WTC11 (cell line): ENCODE measurements at regions not wholly inside any gene's neighbourhood (a gene's known extent, or its start where the extent isn't known, plus 50 kb on each side); places are given as distances from the start of the nearest gene placed in this dataset.

Experiments
- ATAC-seq: fragments of 200-7000 bp; cut with Tn5 transposase; 2 replicates; pipeline ENCODE4 v1.10.0; 2021; ENCODE audit warnings: mild to moderate bottlenecking, moderate library complexity
- CTCF ChIA-PET: fragments of 300-600 bp; sonication (Branson Sonifier 250); formaldehyde crosslinking; loops from one replicate; lab custom pipeline; 2021; ENCODE audit warnings: antibody characterized with exemption; lab: Charles Lee
- POLR2A ChIA-PET: fragments of 350-600 bp; sonication (Branson Sonifier 250); formaldehyde crosslinking; loops from one replicate; lab custom pipeline; 2021; ENCODE audit warnings: antibody characterized with exemption; lab: Charles Lee
- DNase-seq: peaks from one replicate; pipeline ENCODE4 v3.0.0; 2021; ENCODE audit warnings: low spot score
- H3K27ac Mint-ChIP-seq: 2 replicates; pipeline ENCODE4 v1.8.0; 2021; ENCODE audit warnings: mixed read lengths
- H3K27me3 Mint-ChIP-seq: 2 replicates; pipeline ENCODE4 v1.8.0; 2021; ENCODE audit warnings: low read depth, mild to moderate bottlenecking, moderate library complexity, mixed read lengths
- H3K36me3 Mint-ChIP-seq: 2 replicates; pipeline ENCODE4 v1.8.0; 2021; ENCODE audit warnings: mixed read lengths
- H3K4me1 Mint-ChIP-seq: 2 replicates; pipeline ENCODE4 v1.8.0; 2022; ENCODE audit warnings: mixed read lengths
- H3K4me3 Mint-ChIP-seq: 2 replicates; pipeline ENCODE4 v1.8.0; 2021; ENCODE audit warnings: mild to moderate bottlenecking, moderate library complexity, mixed read lengths
- H3K9me3 Mint-ChIP-seq: 2 replicates; pipeline ENCODE4 v1.8.0; 2021; ENCODE audit warnings: mixed read lengths
- AR ChIP-seq: fragments of 250-450 bp; sonication (Bioruptor Pico); IDR thresholded peaks from 2 replicates; pipeline ENCODE4 v1.9.0; 2021; ENCODE audit warnings: mild to moderate bottlenecking
- ARID4B ChIP-seq: sonication (generic); formaldehyde crosslinking; IDR thresholded peaks from 2 replicates; pipeline ENCODE4 v1.8.0; 2023; ENCODE audit warnings: missing genetic modification reagents, mild to moderate bottlenecking, borderline replicate concordance
- ATF1 ChIP-seq: sonication (generic); formaldehyde crosslinking; IDR thresholded peaks from 2 replicates; pipeline ENCODE4 v1.8.1; 2023; ENCODE audit warnings: mild to moderate bottlenecking, moderate library complexity, missing genetic modification reagents
- CREM ChIP-seq: sonication (generic); formaldehyde crosslinking; IDR thresholded peaks from 2 replicates; pipeline ENCODE4 v1.8.1; 2022; ENCODE audit warnings: mild to moderate bottlenecking, missing genetic modification reagents, moderate library complexity
- E2F4 ChIP-seq: sonication (generic); formaldehyde crosslinking; IDR thresholded peaks from 2 replicates; pipeline ENCODE4 v1.8.1; 2022; ENCODE audit warnings: low read depth, mild to moderate bottlenecking, moderate library complexity, missing genetic modification reagents, borderline replicate concordance
- ELF4 ChIP-seq: sonication (generic); formaldehyde crosslinking; IDR thresholded peaks from 2 replicates; pipeline ENCODE4 v1.8.1; 2022; ENCODE audit warnings: low read depth, mild to moderate bottlenecking, moderate library complexity, missing genetic modification reagents
- JUN ChIP-seq: sonication (generic); formaldehyde crosslinking; IDR thresholded peaks from 2 replicates; pipeline ENCODE4 v1.8.0; 2023; ENCODE audit warnings: mild to moderate bottlenecking, missing genetic modification reagents
- MAX ChIP-seq: sonication (generic); formaldehyde crosslinking; IDR thresholded peaks from 2 replicates; pipeline ENCODE4 v1.8.0; 2022; ENCODE audit warnings: mild to moderate bottlenecking, missing genetic modification reagents
- PREB ChIP-seq: sonication (generic); formaldehyde crosslinking; IDR thresholded peaks from 2 replicates; pipeline ENCODE4 v1.8.1; 2022; ENCODE audit warnings: mild to moderate bottlenecking, missing genetic modification reagents, moderate library complexity, borderline replicate concordance
- RELA ChIP-seq: sonication (generic); formaldehyde crosslinking; IDR thresholded peaks from 2 replicates; pipeline ENCODE4 v1.8.1; 2022; ENCODE audit warnings: missing genetic modification reagents, mild to moderate bottlenecking, borderline replicate concordance
- TCF7 ChIP-seq: sonication (generic); formaldehyde crosslinking; IDR thresholded peaks from 2 replicates; pipeline ENCODE4 v1.8.0; 2022; ENCODE audit warnings: mild to moderate bottlenecking, low read depth, missing genetic modification reagents, moderate library complexity
- TEAD1 ChIP-seq: sonication (generic); formaldehyde crosslinking; IDR thresholded peaks from 2 replicates; pipeline ENCODE4 v1.8.0; 2022; ENCODE audit warnings: mild to moderate bottlenecking, missing genetic modification reagents
- ZBTB21 ChIP-seq: sonication (generic); formaldehyde crosslinking; IDR thresholded peaks from 2 replicates; pipeline ENCODE4 v1.8.1; 2023; ENCODE audit warnings: mild to moderate bottlenecking, missing genetic modification reagents, borderline replicate concordance
- ZNF138 ChIP-seq: sonication (generic); formaldehyde crosslinking; conservative IDR thresholded peaks from 2 replicates; pipeline ENCODE4 v1.8.1; 2022; ENCODE audit warnings: mild to moderate bottlenecking, moderate library complexity, missing genetic modification reagents
- ZNF532 ChIP-seq: fragments of 250-450 bp; sonication (Bioruptor Pico); IDR thresholded peaks from 2 replicates; pipeline ENCODE4 v1.9.0; 2021; ENCODE audit warnings: mild to moderate bottlenecking, borderline replicate concordance
- ZNF671 ChIP-seq: fragments of 250-450 bp; sonication (Bioruptor Pico); IDR thresholded peaks from 2 replicates; pipeline ENCODE4 v1.8.0; 2021; ENCODE audit warnings: mild to moderate bottlenecking
- ZSCAN18 ChIP-seq: fragments of 250-450 bp; sonication (Bioruptor Pico); IDR thresholded peaks from 2 replicates; pipeline ENCODE4 v2.1.2; 2022; ENCODE audit warnings: mild to moderate bottlenecking, moderate library complexity

- no peak for TF ChIP-seq ATF1 (CRISPR knock-in tag)
- no peak for TF ChIP-seq AR (CRISPR knock-in tag)
- TF ChIP-seq ZNF138 = no peak
- TF ChIP-seq ZNF532 (CRISPR knock-in tag) = no peak
- TF ChIP-seq ZSCAN18 (CRISPR knock-in tag) = no peak
- TF ChIP-seq, all 79 proteins: peak for 0
Observed at GRCh38 chr7:22060863-22061262, 115.2 kb upstream of the CDCA7L start (continued).

- peaks cover 9% of the 10 kb centered on the region for H3K4me1 Mint-ChIP-seq
- ChIA-PET CTCF (no interaction called here), POLR2A (no interaction called here)
- H3K4me3 Mint-ChIP-seq = no peak overlapping the region
- TF ChIP-seq ZNF671 (no peak), TCF7 (no peak), PREB (CRISPR knock-in tag) (no peak), MAX (CRISPR knock-in tag) (no peak), JUN (CRISPR knock-in tag) (no peak), CREM (CRISPR knock-in tag) (no peak), ZBTB21 (CRISPR knock-in tag) (no peak), E2F4 (CRISPR knock-in tag) (no peak), ARID4B (no peak), ELF4 (CRISPR knock-in tag) (no peak), RELA (CRISPR knock-in tag) (no peak), TEAD1 (no peak)
- ATAC-seq (no peak), DNase-seq (no peak)
- H3K36me3 Mint-ChIP-seq = no peaks in the 10 kb centered on the region
- peaks cover 3% of the 10 kb centered on the region; the same call in 1 of the 2 replicates for H3K9me3 Mint-ChIP-seq
- H3K27me3 Mint-ChIP-seq = no peaks in the 10 kb centered on the region
- H3K27ac Mint-ChIP-seq = no peak overlapping the region
Observed at GRCh38 chr7:22060197-22060596, 114.5 kb upstream of the CDCA7L start.
